Activated CD4-positive, alpha-beta T cell treated with anti-CD3 and anti-CD28 coated beads, Interleukin-2, Interleukin-6, amounts not matched to agents 100 ng/mL and 50 ng/mL, durations not matched to agents 16 hours and 8 hours (primary cell): ENCODE measurements at regions not wholly inside any gene's neighbourhood (a gene's known extent, or its start where the extent isn't known, plus 50 kb on each side); places are given as distances from the start of the nearest gene placed in this dataset.
"Not testable (repeated sequence)": the region's sequence is repeated elsewhere in the genome, so short reads cannot be mapped to it uniquely, and the experiment has no call there.

ENCODE experiments used
- DNase-seq: peaks from one replicate; pipeline ENCODE4 v3.0.0-alpha.2; 2020

GRCh38 chr10:125554016-125554703, 128.8 kb downstream of the TEX36 start:
- no peak for DNase-seq

DNA sequence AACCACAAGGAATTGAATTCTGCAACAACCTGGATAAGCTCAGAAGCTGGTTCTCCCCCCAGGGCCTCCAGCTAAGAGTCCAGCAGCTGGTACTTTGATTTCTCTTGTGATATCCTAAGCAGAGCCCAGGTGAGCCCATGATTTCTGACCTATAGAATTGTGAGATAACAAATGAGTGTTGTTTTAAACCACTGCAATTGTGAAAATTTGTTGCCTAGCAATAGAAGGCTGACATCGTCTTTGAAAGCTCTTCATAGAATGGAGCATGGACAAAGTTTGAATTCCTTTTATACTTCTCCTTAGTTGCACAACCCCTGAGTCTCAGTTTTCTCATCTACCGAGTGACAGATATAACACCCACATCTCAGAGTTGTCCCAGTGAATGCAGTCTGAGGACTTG, 129.9 kb downstream of the TEX36 start:
- DNase-seq, result no peak

- no peak for DNase-seq
These were observed 131.7 kb downstream of the TEX36 start for GRCh38 chr10:125551247-125551646.

DNA sequence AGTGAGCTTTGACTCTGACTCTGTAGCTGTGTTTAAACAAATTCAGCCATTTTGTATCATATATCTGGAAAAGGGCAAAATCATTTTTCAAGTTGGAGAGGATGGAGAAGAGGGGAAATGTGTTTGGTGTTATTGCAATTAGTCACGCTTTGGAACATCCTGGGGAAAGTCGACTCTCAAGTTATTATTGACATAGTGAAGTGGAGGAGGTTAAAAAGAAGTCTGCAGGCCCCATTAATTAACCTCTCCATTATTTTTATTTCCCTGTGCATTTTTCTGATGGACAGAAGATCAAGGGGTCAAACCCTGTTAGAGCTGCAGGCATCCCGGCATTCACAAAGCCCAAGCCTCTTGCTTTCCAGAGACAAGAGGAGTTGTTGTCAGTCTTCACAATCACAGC, 132.6 kb downstream of the TEX36 start:
- DNase-seq, result no peak

DNA sequence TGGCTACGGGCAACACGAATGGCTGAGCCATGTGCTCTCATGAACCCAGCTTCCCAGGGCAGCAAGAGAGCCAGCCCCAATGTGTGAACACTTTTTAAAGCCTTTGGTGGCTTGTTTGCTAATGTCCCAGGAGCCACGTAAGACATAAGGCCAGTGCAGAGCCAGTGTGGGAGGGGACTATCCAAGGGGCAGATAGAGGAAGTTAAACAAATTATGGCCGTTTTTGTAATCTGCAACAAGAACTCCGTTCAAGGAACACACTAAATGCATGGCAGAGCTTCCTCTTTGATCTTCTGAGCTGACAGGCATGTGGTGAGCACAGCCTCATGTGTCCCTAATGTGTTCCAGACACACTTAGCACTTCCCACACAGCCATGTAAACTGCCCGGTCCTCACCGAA, 133.3 kb downstream of the TEX36 start:
- no peak for DNase-seq

GRCh38 chr10:125548878-125549277, 134.1 kb downstream of the TEX36 start:
- no peak for DNase-seq

DNA sequence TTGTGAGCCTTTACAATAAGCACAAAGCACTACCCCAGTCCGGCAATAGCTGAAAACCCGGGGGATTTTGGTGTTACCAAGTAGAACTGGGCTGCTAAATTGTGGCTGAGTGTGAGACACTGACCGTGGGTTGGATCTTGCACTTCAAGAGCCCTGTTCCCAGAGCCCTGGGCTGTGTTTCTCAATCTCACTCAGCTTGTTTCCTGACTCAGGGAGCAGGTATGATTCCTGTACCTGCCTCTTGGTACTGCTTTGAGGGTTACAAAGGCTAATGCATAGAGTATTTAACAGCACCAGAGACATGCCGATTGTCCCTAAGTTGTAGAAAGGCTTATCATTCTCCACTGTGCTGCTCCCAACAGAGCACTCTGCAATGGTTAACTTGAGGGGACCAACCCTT, 134.6 kb downstream of the TEX36 start:
- DNase-seq, result no peak

DNA sequence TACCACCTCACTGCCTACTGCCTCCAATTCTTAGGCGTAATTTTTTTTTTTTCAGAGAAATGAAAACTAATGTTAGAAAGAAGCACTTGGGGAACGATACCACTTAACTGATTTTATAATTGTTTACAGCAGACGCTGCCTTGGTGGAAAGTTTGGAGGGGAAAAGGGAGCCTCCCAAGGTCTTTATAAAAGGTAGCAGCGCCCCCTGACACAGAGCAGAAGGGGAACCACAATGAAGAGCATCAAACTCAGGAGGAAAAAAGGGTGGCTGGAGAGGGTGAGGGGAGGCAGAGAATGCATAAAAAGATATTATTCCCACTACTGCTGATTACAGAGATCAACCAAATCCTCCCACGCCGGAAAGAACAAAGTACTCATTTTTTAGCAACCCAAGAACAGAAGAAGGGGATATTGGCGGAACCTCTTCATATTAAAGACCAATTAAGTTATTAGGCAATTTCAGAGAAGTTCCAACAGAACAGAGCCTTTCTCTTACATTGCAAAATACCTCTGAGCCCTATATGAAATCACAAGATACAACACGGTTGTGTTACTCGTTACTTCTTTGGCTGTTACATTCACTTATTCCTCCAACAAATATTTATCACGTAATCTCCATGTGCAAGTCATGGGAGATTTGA, 135.8 kb downstream of the TEX36 start:
- no peak for DNase-seq

- no peak for DNase-seq
These were observed 139.2 kb downstream of the TEX36 start for GRCh38 chr10:125543796-125544195.

DNA sequence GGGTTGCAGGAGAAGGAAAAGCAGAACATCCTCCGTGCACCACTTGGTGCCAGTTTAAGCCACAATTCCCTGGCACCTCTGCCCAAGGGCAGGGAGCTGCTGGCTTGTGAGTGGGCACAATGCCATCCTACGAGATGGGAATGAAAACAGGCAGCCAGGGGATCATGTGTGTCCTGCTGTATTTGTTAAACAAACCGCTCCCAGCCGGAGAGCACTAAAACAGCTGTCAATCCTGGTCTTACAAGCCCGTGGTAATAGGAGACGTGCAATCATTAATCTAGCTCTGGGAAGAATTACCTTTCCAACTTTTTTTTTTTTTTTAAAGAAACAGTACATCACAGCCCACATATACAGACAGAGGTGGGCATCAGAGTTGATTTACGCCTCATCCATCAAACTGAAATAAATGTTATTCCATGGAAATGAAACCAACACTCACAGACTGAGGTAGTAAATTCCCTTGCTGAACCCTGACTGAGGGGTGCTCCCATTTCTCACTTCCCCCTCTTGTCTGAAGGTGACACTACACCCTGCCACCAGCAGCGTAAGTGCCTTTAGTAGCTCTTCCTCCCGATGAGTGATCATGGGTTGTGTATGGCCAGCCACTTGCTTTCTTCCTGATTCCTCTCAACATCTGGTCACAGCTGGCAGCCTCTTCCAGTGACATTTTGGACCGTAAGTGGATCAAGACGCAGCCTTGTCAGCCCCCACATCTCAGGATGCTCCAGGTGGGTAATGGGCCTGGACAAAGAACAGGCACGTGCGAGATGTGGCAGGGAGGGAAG, 143.8 kb downstream of the TEX36 start:
- no peak for DNase-seq

DNA sequence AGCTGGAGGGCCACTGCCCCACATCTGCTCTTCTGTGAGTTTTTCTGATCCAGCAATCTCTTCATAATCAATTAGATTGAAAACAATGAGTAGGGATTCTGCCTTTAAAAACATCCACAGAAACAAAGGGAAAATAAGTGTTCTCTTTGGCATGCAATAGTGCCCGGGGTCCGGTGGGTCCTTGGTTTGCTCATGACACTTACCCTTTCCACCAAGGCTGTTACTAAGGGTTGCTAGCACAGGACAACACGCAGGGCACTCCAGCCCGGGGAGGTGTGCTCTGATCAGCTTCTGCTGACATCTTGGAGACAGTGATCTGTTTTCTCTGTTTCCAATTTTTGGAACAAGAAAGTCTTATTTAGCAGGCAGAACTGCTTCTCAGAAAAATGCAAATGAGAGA, 146.7 kb downstream of the TEX36 start:
- no peak for DNase-seq

- DNase-seq, result no peak
These were observed 147.4 kb downstream of the TEX36 start for GRCh38 chr10:125535559-125535958.

DNA sequence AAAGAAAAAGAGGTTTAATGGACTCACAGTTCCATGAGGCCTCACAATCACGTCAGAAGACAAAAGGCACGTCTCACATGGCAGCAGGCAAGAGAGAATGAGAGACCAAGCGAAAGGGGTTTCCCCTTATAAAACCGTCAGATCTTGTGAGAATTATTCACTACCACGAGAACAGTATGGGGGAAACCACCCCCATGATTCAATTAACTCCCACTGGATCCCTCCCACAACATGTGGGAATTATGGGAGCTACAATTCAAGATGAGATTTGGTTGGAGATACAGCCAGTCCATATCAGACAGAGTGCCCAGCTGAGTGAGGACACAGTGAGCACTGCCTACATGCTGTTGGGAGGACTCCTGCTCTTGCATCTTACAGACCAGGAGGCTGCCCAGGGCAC, 148.4 kb downstream of the TEX36 start:
- DNase-seq, result no peak

DNA sequence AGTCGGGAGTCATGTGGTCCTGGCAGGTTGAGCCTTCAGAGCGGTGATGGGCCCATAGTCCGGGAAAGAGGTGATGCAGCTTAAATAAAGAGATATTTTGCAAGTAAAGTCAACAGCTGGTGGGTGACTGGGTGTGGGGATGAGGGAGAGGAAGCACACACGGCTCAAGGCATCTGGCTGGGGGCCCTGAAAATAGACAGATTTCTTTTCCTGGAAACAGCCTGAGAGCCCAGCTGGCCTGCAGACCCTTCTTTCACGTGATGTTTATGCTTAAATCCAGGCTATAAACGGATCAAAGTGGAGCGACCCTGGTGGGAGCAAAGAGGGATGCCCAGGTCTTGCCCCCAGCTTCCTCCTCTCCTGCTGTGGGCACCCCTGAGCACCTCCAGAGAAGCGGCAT, 149.1 kb downstream of the TEX36 start:
- DNase-seq, result no peak

- no peak for DNase-seq
These were observed 151.5 kb downstream of the TEX36 start for GRCh38 chr10:125531465-125531864.

DNA sequence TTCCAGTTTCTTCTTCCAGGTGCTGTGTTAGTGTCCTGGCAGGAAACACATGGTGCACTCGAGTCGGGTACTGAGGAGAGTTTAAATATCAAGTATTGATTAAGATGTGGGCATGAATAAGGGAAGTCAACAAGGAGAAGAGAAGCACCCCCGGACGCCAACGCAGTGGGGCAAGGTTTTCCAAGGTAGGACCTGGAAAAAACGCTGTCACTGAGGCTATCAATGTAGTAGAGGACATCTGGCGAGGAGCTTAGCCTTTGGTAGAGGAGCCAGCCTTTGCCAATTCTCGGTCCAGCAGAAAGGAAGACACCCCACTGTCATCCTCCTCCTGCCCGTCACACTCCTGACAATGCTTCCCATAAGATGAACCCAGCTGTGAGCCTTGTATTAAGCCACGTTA, 159.6 kb downstream of the TEX36 start:
- no peak for DNase-seq

DNA sequence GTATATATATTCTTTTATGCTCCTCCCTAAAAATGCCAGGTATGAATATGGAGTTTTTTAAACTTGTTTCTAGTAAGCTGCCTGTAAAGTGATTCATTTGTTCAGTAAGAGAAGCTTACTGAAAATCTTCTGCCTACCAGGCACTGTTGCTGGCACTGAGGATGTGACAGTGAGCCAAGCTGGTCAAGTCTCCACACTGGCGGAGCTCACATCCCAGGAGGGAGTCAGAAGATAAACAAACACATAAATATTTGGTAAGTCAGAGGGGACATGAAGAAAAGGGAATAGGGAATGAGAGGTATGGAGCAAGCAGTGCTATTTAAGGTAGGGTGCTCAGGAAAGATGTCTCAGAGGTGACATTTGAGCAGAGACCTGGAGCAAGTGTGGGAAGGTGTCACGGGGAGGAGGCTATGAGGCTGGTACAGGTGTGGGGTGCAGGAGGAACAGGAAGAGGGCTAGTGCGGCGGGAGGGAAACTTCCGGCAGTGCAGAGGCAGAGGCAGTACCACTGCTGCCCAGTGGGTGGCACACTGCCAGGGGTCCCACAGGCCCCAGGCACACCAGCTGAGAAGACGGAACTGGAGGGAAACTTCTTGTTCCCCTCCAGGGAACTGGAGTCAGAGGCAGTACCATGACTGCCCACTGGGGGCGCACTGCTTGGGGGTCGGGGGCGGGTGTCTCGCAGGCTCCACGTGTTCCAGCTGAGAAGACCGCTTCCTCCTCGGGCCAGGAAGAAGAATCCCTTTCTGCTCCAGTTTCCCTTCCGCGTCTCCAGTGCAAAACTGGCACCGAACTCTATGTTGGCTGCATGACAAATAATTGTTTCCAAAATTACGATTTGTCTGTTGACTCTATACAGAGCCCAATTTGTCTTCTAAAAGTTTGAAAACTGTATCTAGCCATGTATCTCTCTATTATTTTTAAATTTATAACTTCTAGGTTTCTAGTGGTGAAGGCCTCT, 161.0 kb downstream of the TEX36 start:
- peak; percentile 59 for DNase-seq

- no peak for DNase-seq
These were observed 162.0 kb downstream of the TEX36 start for GRCh38 chr10:125520968-125521367.

- DNase-seq, result not testable (repeated sequence)
These were observed 164.6 kb downstream of the TEX36 start for GRCh38 chr10:125518397-125518796.

GRCh38 chr10:125515571-125515970, 167.4 kb downstream of the TEX36 start:
- DNase-seq, result no peak

- no peak for DNase-seq
These were observed 168.5 kb downstream of the TEX36 start for GRCh38 chr10:125514206-125515162.
